Ishikawa (cell line): ENCODE measurements at regions not wholly inside any gene's neighbourhood (a gene's known extent, or its start where the extent isn't known, plus 50 kb on each side); places are given as distances from the start of the nearest gene placed in this dataset.

Experiments
- CEBPB ChIP-seq: IDR thresholded peaks from 2 replicates; pipeline ENCODE4 v1.6.1; 2012
- CREB1 ChIP-seq: IDR thresholded peaks from 2 replicates; pipeline ENCODE4 v1.6.1; 2012; ENCODE audit warnings: low read depth
- EGR1 ChIP-seq: IDR thresholded peaks from 2 replicates; pipeline ENCODE4 v1.6.1; 2012
- EP300 ChIP-seq: IDR thresholded peaks from 2 replicates; pipeline ENCODE4 v1.6.1; 2012; ENCODE audit warnings: borderline replicate concordance
- FOXM1 ChIP-seq: IDR thresholded peaks from 2 replicates; pipeline ENCODE4 v1.6.1; 2012; ENCODE audit warnings: low read depth, borderline replicate concordance
- NFIC ChIP-seq: IDR thresholded peaks from 2 replicates; pipeline ENCODE4 v1.6.1; 2012
- RAD21 ChIP-seq: IDR thresholded peaks from 2 replicates; pipeline ENCODE4 v1.6.1; 2012; ENCODE audit warnings: low read depth
- TAF1 ChIP-seq: IDR thresholded peaks from 2 replicates; pipeline ENCODE4 v1.6.1; 2012; ENCODE audit warnings: low read depth, mild to moderate bottlenecking
- TCF12 ChIP-seq: IDR thresholded peaks from 2 replicates; pipeline ENCODE4 v1.6.1; 2012; ENCODE audit warnings: low read depth
- TEAD4 ChIP-seq: IDR thresholded peaks from 2 replicates; pipeline ENCODE4 v1.6.1; 2012
- USF1 ChIP-seq: IDR thresholded peaks from 2 replicates; pipeline ENCODE4 v1.6.1; 2012
- YY1 ChIP-seq: IDR thresholded peaks from 2 replicates; pipeline ENCODE4 v1.6.1; 2012; ENCODE audit warnings: low read depth
- ZBTB7A ChIP-seq: IDR thresholded peaks from 2 replicates; pipeline ENCODE4 v1.6.1; 2012; ENCODE audit warnings: low read depth
- TF ChIP-seq, protein P1 (sequence below): IDR thresholded peaks from 2 replicates; pipeline ENCODE4 v1.6.1; 2012; ENCODE audit warnings: low read depth, mild to moderate bottlenecking
- TF ChIP-seq, protein P2 (sequence below): IDR thresholded peaks from 2 replicates; pipeline ENCODE4 v1.6.1; 2012

DNA sequence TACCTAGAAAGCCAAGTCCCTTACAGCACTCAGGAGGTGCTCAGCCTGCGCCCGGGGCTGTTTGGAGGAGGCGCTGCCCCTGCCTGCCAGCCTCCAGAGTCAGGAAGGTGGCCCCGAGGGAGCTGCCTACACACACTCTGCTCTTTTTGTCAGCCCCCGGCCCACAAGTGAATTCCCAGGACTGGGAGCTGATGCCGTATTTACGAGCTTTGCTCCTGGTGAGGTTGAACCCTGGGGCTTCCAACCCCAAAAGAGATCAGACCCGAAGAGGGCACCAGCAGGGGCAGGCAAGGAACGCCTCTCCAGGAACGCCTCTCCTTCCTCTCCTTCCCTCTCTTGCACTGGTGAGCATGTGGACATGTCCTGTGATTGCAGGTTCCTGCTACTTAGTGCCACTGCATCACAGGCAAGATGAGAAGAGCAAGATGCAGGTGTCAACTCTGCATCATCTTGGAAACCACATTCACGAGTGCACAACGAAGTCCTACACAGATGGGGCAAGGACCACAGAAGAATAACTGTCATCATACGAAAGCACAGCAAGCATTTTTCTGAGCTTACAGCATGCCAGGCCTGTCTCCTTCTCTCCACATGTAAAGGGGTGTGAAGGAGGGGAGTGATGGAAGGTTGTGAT lies 126.7 kb downstream of the NDUFA10 start:
- TF ChIP-seq USF1 (no peak), CREB1 (no peak), NFIC (no peak), FOXM1 (no peak), TEAD4 (no peak), EGR1 (no peak)
- TF ChIP-seq, protein P1, sequence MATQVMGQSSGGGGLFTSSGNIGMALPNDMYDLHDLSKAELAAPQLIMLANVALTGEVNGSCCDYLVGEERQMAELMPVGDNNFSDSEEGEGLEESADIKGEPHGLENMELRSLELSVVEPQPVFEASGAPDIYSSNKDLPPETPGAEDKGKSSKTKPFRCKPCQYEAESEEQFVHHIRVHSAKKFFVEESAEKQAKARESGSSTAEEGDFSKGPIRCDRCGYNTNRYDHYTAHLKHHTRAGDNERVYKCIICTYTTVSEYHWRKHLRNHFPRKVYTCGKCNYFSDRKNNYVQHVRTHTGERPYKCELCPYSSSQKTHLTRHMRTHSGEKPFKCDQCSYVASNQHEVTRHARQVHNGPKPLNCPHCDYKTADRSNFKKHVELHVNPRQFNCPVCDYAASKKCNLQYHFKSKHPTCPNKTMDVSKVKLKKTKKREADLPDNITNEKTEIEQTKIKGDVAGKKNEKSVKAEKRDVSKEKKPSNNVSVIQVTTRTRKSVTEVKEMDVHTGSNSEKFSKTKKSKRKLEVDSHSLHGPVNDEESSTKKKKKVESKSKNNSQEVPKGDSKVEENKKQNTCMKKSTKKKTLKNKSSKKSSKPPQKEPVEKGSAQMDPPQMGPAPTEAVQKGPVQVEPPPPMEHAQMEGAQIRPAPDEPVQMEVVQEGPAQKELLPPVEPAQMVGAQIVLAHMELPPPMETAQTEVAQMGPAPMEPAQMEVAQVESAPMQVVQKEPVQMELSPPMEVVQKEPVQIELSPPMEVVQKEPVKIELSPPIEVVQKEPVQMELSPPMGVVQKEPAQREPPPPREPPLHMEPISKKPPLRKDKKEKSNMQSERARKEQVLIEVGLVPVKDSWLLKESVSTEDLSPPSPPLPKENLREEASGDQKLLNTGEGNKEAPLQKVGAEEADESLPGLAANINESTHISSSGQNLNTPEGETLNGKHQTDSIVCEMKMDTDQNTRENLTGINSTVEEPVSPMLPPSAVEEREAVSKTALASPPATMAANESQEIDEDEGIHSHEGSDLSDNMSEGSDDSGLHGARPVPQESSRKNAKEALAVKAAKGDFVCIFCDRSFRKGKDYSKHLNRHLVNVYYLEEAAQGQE: no peak

DNA sequence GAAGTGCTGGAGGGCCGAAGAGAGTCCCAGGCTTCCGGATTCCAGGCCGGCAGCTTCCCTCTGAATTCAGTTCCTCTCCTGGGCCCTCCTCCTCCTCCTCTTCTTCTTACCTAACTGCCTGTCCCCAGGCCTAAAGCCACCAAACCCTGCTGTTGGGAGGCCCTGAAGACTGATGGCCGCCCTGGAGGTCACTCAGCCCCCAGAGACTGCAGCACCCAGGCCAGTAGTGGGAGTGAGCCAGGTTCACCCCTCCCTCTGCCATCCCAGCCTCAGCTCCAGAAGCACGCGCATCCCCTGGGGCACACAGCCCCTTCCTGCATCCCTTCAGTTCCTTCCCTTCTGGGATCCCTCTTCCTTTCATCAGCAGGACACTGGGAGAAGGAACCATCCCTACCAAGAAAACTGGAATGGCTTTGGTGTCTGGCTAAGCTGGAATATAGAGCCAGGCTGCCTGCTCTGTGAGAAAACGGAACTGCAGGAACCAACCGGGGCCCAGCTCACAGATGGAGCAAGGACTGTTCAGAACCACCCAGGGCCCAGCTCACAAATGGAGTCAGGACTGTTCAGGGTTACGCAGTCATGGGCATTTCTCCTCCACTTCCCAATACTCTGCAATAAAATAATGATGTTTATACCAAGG lies 127.4 kb downstream of the NDUFA10 start:
- TF ChIP-seq CREB1 (no peak), EGR1 (no peak), RAD21 (no peak), TCF12 (no peak), NFIC (no peak), ZBTB7A (no peak), TAF1 (no peak), CEBPB (no peak), USF1 (no peak), EP300 (no peak), TEAD4 (no peak), YY1 (no peak), FOXM1 (no peak)
- TF ChIP-seq, protein P1: no peak
- TF ChIP-seq, protein P2, sequence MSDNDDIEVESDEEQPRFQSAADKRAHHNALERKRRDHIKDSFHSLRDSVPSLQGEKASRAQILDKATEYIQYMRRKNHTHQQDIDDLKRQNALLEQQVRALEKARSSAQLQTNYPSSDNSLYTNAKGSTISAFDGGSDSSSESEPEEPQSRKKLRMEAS: no peak

GRCh38 chr2:239896075-239896474 lies 129.1 kb downstream of the NDUFA10 start:
- TF ChIP-seq EGR1: no peak
- no peak for TF ChIP-seq CREB1
- TF ChIP-seq CEBPB: no peak
- TF ChIP-seq RAD21: no peak
- TF ChIP-seq FOXM1: no peak
- no peak for TF ChIP-seq EP300
- TF ChIP-seq TAF1: no peak
- TF ChIP-seq YY1: no peak
- TF ChIP-seq, protein P2: no peak
- TF ChIP-seq USF1: no peak
- no peak for TF ChIP-seq ZBTB7A
- no peak for TF ChIP-seq NFIC
- TF ChIP-seq, protein P1: no peak
- no peak for TF ChIP-seq TEAD4
- TF ChIP-seq TCF12: no peak

DNA sequence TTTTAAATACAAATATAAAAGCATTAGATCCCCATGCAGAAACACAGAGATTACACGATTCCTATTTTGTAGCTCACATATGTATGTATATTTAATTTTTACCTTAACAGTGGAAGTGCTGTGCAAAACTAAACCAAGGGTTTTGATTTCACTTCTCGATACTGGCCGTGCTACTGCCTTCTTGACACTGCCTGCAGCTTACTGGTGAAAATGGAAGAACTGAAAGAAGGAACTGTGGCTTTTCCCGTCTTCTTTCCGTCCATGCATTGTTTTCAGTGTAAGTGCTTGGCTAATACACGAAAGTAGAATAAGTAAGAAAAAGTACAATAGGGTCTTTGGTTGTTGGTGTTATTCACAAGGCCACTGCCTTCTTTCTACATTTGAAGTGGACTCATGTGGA lies 129.5 kb downstream of the NDUFA10 start:
- TF ChIP-seq, protein P2: no peak
- no peak for TF ChIP-seq TAF1
- TF ChIP-seq RAD21: no peak
- no peak for TF ChIP-seq FOXM1
- TF ChIP-seq EGR1: no peak
- no peak for TF ChIP-seq NFIC
- TF ChIP-seq EP300: no peak
- TF ChIP-seq, protein P1: no peak
- TF ChIP-seq TCF12: no peak
- no peak for TF ChIP-seq ZBTB7A
- no peak for TF ChIP-seq CEBPB
- no peak for TF ChIP-seq YY1
- TF ChIP-seq CREB1: no peak
- no peak for TF ChIP-seq USF1
- TF ChIP-seq TEAD4: no peak
